Nephron progenitor cell (in vitro differentiated cells): ENCODE measurements at regions not wholly inside any gene's neighbourhood (a gene's known extent, or its start where the extent isn't known, plus 50 kb on each side); places are given as distances from the start of the nearest gene placed in this dataset.
A peak's percentile ranks its signal among the peaks of the same experiment; 100 is the strongest.

ENCODE experiments used
- DNase-seq: peaks from one replicate; pipeline ENCODE4 v3.0.0; 2021
- H3K27ac Mint-ChIP-seq: 2 replicates; pipeline ENCODE4 v1.8.0; 2021; ENCODE audit warnings: mild to moderate bottlenecking, moderate library complexity, mixed read lengths
- H3K27me3 Mint-ChIP-seq: 2 replicates; pipeline ENCODE4 v1.8.0; 2021; ENCODE audit warnings: mild to moderate bottlenecking, low read depth, mixed read lengths; ENCODE audit not compliant: poor library complexity
- H3K36me3 Mint-ChIP-seq: 2 replicates; pipeline ENCODE4 v1.8.0; 2021; ENCODE audit warnings: low read depth, mixed read lengths
- H3K4me1 Mint-ChIP-seq: 2 replicates; pipeline ENCODE4 v1.8.0; 2021; ENCODE audit warnings: mixed read lengths
- H3K4me3 Mint-ChIP-seq: 2 replicates; pipeline ENCODE4 v1.8.0; 2021; ENCODE audit warnings: mild to moderate bottlenecking, moderate library complexity, mixed read lengths
- H3K9me3 Mint-ChIP-seq: 2 replicates; pipeline ENCODE4 v1.8.0; 2021; ENCODE audit warnings: mild to moderate bottlenecking, moderate library complexity, mixed read lengths
- TF ChIP-seq, protein P1 (sequence below): fragments of 200-600 bp; sonication (generic); IDR thresholded peaks from 2 replicates; pipeline ENCODE4 v1.5.0; 2021; ENCODE audit warnings: antibody characterized with exemption

DNA sequence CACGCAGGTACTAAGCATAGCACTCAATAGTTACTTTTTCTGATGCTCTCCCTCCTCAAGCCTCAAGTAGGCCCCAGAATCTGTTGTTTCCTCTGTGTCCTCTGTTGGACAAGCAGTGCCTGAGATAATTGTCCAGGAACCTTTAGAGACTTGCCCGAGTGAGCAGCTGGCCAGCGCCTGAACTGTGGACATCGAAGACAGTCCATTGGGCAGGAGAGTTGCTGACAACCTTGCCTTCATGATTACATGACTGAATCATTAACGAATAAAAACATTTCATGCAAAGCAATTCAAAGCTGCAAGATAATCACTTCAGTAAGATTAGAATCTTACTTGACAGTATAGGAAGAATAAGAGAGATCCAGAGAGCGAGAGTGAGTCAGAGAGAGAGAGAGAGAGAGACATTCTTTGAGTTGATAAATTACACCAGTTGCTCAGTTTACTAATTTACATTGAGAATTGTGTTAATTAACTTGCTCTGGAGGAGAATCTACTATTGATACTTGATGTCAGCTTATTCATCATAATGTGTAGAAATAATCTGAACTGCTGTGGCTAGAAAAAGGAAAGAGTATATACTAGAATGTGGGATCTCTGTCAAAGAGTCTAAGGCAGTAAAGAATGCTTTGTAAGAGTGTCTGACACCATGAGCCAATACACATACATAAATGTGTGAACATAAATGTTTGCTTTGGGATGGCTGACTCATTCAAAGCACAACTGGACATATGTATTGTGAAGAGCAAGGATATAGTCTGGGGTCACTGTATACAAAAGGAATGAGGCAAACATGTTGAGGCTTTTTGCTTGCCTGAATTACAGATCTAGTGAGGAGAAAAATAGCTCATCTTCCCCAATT is 216.0 kb downstream of the ZNF326 start:
- no peak overlapping the region for H3K27ac Mint-ChIP-seq
- no peak overlapping the region for H3K4me3 Mint-ChIP-seq
- no peaks in the 10 kb centered on the region for H3K36me3 Mint-ChIP-seq

DNA sequence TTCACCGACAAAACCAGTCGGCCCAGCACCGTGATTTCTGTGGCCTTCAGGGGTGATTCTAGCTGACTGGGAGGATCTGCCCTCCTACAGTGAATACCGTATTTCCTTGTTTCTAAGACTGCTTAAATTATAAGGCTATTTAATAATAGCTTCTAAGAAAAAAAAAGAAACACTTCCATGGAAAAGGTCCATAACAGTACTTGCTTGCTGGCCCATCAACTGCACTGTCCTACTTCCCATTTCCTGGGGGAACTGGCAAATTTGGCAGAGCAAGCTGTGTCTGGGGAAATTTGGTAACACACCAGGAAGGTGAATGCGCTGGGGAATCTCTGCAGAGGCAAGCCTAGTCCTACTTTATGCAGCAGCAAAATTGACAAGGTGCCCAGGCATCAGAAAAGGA is 214.0 kb downstream of the ZNF326 start:
- Mint-ChIP-seq H3K9me3 (no peaks in the 10 kb centered on the region), H3K27ac (no peak overlapping the region), H3K4me1 (peaks cover 4% of the 10 kb centered on the region), H3K27me3 (peaks cover 4% of the 10 kb centered on the region), H3K36me3 (no peaks in the 10 kb centered on the region), H3K4me3 (no peak overlapping the region)
- no peak for DNase-seq
- TF ChIP-seq, protein P1, sequence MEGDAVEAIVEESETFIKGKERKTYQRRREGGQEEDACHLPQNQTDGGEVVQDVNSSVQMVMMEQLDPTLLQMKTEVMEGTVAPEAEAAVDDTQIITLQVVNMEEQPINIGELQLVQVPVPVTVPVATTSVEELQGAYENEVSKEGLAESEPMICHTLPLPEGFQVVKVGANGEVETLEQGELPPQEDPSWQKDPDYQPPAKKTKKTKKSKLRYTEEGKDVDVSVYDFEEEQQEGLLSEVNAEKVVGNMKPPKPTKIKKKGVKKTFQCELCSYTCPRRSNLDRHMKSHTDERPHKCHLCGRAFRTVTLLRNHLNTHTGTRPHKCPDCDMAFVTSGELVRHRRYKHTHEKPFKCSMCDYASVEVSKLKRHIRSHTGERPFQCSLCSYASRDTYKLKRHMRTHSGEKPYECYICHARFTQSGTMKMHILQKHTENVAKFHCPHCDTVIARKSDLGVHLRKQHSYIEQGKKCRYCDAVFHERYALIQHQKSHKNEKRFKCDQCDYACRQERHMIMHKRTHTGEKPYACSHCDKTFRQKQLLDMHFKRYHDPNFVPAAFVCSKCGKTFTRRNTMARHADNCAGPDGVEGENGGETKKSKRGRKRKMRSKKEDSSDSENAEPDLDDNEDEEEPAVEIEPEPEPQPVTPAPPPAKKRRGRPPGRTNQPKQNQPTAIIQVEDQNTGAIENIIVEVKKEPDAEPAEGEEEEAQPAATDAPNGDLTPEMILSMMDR = no peak

More for the DNA sequence above, 216.0 kb downstream of the ZNF326 start:
- TF ChIP-seq, protein P1 = no peak
- no peak for DNase-seq
- no peaks in the 10 kb centered on the region for H3K4me1 Mint-ChIP-seq
- no peaks in the 10 kb centered on the region for H3K27me3 Mint-ChIP-seq
- H3K9me3 Mint-ChIP-seq = no peaks in the 10 kb centered on the region

DNA sequence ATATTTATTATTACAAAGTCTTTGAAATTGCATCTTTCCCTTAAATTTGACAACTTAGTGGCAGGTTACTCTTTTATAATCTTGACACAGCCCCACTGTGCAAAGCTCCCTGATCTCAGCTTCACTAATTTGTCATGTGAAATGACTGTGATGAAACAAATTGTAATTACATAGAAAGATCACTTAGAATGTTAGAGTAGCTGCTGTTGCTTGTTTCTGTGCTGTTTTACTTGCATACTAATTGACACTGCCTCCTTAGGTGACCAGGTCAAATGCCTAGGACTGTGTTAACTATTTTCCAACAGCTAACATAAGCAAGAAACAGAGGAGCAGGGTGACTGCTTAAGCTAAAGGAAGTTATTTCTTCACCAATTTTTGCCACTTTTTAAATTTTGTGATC is 211.3 kb downstream of the ZNF326 start:
- Mint-ChIP-seq H3K4me3 (no peak overlapping the region), H3K27ac (no peak overlapping the region), H3K4me1 (peaks cover 6% of the 10 kb centered on the region), H3K9me3 (no peaks in the 10 kb centered on the region), H3K36me3 (no peaks in the 10 kb centered on the region), H3K27me3 (peaks cover 4% of the 10 kb centered on the region)
- DNase-seq = no peak
- TF ChIP-seq, protein P1 = no peak

DNA sequence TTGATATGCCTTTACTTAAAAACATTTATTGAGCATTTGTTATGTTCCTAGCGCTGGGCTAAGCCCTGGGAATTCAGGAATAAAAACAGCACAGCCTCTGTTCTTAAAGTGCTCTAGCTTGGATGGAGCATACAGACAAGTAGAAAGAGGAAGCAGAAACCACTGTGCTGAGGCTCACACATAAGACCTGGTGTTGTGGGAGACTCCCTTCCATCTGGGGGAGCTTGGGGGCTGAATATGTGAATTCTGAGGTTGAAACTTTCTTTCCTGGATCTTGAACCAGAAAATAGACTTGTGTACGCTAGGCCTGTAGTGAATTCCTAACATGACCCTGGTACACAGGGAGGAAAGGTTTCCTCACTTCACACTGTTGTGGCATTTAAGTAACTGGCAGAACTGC is 209.9 kb downstream of the ZNF326 start:
- Mint-ChIP-seq H3K9me3 (no peaks in the 10 kb centered on the region), H3K27me3 (peaks cover 4% of the 10 kb centered on the region), H3K4me1 (peaks cover 6% of the 10 kb centered on the region), H3K4me3 (no peak overlapping the region), H3K36me3 (no peaks in the 10 kb centered on the region), H3K27ac (peak overlapping the region; percentile 49)
- TF ChIP-seq, protein P1 = no peak
- DNase-seq = no peak

DNA sequence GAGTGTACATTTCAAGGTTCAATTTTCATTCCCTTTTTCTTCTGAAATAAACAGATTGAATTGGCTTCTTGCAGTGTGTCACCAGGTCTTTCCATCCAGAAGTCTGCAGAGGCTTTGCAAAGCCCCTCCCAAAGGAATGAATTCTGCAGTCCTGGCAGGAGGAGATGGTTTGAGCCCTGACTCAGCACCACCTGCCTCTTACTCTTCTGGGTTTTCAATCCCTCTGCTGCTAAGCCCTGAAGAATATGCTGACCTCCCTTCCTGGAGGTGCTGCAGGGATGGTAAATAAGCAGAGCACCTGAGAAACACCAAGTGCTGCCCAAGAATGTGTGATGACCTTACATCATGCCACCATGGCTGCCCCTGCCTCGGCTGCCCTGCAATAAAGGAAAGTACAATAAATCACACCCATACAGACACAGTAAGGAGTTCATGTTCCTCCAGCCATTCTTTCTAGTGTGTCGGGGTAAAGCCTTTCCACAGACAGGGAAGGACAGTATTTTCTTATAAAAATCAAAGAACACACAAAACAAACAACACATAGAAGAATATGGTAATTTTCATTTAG is 209.2 kb downstream of the ZNF326 start:
- TF ChIP-seq, protein P1 = no peak
- H3K27ac Mint-ChIP-seq = no peak overlapping the region
- no peaks in the 10 kb centered on the region for H3K9me3 Mint-ChIP-seq
- peaks cover 4% of the 10 kb centered on the region for H3K27me3 Mint-ChIP-seq
- no peak for DNase-seq
- H3K4me3 Mint-ChIP-seq = no peak overlapping the region
- no peaks in the 10 kb centered on the region for H3K36me3 Mint-ChIP-seq
- peaks cover 11% of the 10 kb centered on the region for H3K4me1 Mint-ChIP-seq
